ENCODE measurements at regions not wholly inside any gene's neighbourhood (a gene's known extent, or its start where the extent isn't known, plus 50 kb on each side); places are given as distances from the start of the nearest gene placed in this dataset.
"Not testable (repeated sequence)": the region's sequence is repeated elsewhere in the genome, so short reads cannot be mapped to it uniquely, and the experiment has no call there.

DNA sequence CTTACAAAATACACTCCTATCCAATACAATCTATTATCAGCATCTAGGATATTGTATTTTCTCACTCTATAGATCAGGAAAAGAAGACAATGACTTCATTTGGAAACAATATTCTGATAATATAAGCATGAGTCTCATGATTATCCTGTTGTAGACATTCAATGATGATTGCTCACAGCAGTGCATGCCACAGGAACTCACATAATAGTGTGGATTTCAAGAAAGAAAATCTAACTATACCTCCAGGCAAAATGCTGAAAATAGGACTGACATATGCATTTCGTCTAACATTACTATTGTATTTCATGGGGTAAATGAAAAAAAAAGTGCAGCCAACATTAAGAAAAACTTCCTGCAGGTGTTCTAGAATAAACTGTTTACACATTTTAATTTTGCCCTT, 122.6 kb downstream of the POSTN start:
- no peaks in the 10 kb centered on the region for H3K9me2 ChIP-seq (replicated peaks; ENCODE audit: low read length)
- H3K79me2 ChIP-seq (ENCODE audit: low read length), result no peaks in the 10 kb centered on the region
- no peaks in the 10 kb centered on the region for H3K27me3 ChIP-seq (ENCODE audit: low read length)
- no peak overlapping the region for H3K9ac ChIP-seq (ENCODE audit: low read length)
- no peak for DNase-seq
- H3K36me3 ChIP-seq (ENCODE audit: low read depth, low read length), result no peaks in the 10 kb centered on the region
- TF ChIP-seq EZH2phosphoT487 (IDR thresholded peaks at IDR 0.05; ENCODE audit: borderline replicate concordance, low read length) (no peak), EZH2 (IDR thresholded peaks at IDR 0.05; ENCODE audit: low read length, unreplicated experiment) (no peak), CTCF (conservative IDR thresholded peaks at IDR 0.05; ENCODE audit: low read depth, low read length) (no peak)
- POLR2A ChIA-PET (ENCODE audit: unreplicated experiment), result no interaction called here
- H3K27ac ChIP-seq (ENCODE audit: low read length), result no peak overlapping the region
- no peaks in the 10 kb centered on the region for H4K20me1 ChIP-seq (ENCODE audit: low read length)
- intact Hi-C loops (cut with micrococcal nuclease), result no loop called here
- CTCF ChIA-PET, result no interaction called here
- H3K9me3 ChIP-seq (ENCODE audit: low read length), result no peaks in the 10 kb centered on the region
- no peak overlapping the region for H3K4me2 ChIP-seq (ENCODE audit: low read length)
- no peak for ATAC-seq
- no peaks in the 10 kb centered on the region for H3K4me1 ChIP-seq (ENCODE audit: insufficient read depth, low read length)
- no peaks in the 10 kb centered on the region for H3F3A ChIP-seq (ENCODE audit: low read length, unreplicated experiment)
- BruUV-seq (replicated peaks), result no TSS peak
- H3K4me3 ChIP-seq (ENCODE audit: low read length), result no peak overlapping the region
- H2AFZ ChIP-seq (ENCODE audit: low read length), result no peak overlapping the region

DNA sequence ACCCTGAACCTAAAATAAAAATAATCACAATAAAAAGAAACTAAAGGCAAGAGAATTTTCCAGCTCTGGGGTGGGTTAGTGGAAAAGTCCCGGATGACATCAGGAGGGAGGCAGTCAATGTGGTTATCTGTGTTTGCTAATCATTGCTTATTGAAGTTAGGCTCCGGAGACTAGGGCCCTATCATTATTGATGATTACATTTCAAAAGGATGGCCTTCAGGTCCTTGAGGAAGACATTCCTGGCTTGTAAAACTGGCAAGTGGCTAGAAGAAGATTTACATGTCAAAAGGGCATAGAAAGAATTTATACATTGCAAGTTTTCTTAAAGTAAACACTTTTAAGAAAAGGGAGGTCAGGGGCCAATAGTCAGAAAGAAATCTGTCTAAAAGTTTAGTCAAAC, 123.4 kb downstream of the POSTN start:
- CTCF ChIA-PET, result no interaction called here
- Histone ChIP-seq H3K9me3 (ENCODE audit: low read length) (no peaks in the 10 kb centered on the region), H3F3A (ENCODE audit: low read length, unreplicated experiment) (no peaks in the 10 kb centered on the region), H2AFZ (ENCODE audit: low read length) (no peak overlapping the region), H4K20me1 (ENCODE audit: low read length) (no peaks in the 10 kb centered on the region), H3K36me3 (ENCODE audit: low read depth, low read length) (no peaks in the 10 kb centered on the region), H3K9me2 (replicated peaks; ENCODE audit: low read length) (no peaks in the 10 kb centered on the region), H3K4me2 (ENCODE audit: low read length) (no peak overlapping the region), H3K27ac (ENCODE audit: low read length) (no peak overlapping the region), H3K79me2 (ENCODE audit: low read length) (no peaks in the 10 kb centered on the region), H3K4me1 (ENCODE audit: insufficient read depth, low read length) (no peaks in the 10 kb centered on the region), H3K9ac (ENCODE audit: low read length) (no peak overlapping the region), H3K27me3 (ENCODE audit: low read length) (no peaks in the 10 kb centered on the region), H3K4me3 (ENCODE audit: low read length) (no peak overlapping the region)
- intact Hi-C loops (cut with micrococcal nuclease), result no loop called here
- BruUV-seq (replicated peaks), result no TSS peak
- POLR2A ChIA-PET (ENCODE audit: unreplicated experiment), result no interaction called here
- DNase-seq, result no peak
- TF ChIP-seq CTCF (conservative IDR thresholded peaks at IDR 0.05; ENCODE audit: low read depth, low read length), result no peak
- no peak for TF ChIP-seq EZH2 (IDR thresholded peaks at IDR 0.05; ENCODE audit: low read length, unreplicated experiment)
- TF ChIP-seq EZH2phosphoT487 (IDR thresholded peaks at IDR 0.05; ENCODE audit: borderline replicate concordance, low read length), result no peak
- no peak for ATAC-seq

- Histone ChIP-seq H3K9ac (ENCODE audit: low read length) (no peak overlapping the region), H3K4me3 (ENCODE audit: low read length) (no peak overlapping the region), H4K20me1 (ENCODE audit: low read length) (no peaks in the 10 kb centered on the region), H3K9me3 (ENCODE audit: low read length) (no peaks in the 10 kb centered on the region), H3K9me2 (replicated peaks; ENCODE audit: low read length) (no peaks in the 10 kb centered on the region), H3K4me2 (ENCODE audit: low read length) (no peak overlapping the region), H3F3A (ENCODE audit: low read length, unreplicated experiment) (no peaks in the 10 kb centered on the region), H3K36me3 (ENCODE audit: low read depth, low read length) (no peaks in the 10 kb centered on the region), H3K79me2 (ENCODE audit: low read length) (no peaks in the 10 kb centered on the region), H3K27ac (ENCODE audit: low read length) (no peak overlapping the region), H3K27me3 (ENCODE audit: low read length) (no peaks in the 10 kb centered on the region), H2AFZ (ENCODE audit: low read length) (no peak overlapping the region), H3K4me1 (ENCODE audit: insufficient read depth, low read length) (no peaks in the 10 kb centered on the region)
- no TSS peak for BruUV-seq (replicated peaks)
- intact Hi-C loops (cut with micrococcal nuclease), result no loop called here
- ChIA-PET POLR2A (ENCODE audit: unreplicated experiment) (no interaction called here), CTCF (no interaction called here)
- ATAC-seq (no peak), DNase-seq (no peak)
- no peak for TF ChIP-seq EZH2 (IDR thresholded peaks at IDR 0.05; ENCODE audit: low read length, unreplicated experiment)
- TF ChIP-seq CTCF (conservative IDR thresholded peaks at IDR 0.05; ENCODE audit: low read depth, low read length), result peak; percentile 45
- TF ChIP-seq EZH2phosphoT487 (IDR thresholded peaks at IDR 0.05; ENCODE audit: borderline replicate concordance, low read length), result no peak
Observed at GRCh38 chr13:37473035-37473434, 125.5 kb downstream of the POSTN start.

DNA sequence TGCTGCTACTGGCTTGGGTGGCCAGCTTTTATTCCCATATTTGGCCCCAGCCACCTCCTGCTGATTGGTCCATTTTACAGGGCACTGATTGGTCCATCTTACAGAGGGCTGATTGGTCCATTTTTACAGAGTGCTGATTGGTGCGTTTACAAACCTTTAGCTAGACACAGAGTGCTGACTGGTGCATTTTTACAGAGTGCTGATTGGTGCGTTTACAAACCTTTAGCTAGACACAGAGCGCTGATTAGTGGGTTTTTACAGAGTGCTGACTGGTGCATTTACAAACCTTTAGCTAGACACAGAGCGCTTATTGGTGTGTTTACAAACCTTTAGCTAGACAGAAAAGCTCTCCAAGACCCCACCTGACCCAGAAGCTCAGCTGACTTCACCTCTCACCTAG, 126.3 kb downstream of the POSTN start:
- H3K4me1 ChIP-seq (ENCODE audit: insufficient read depth, low read length); H3K9ac ChIP-seq (ENCODE audit: low read length); BruUV-seq (replicated peaks); H3K27ac ChIP-seq (ENCODE audit: low read length); H3F3A ChIP-seq (ENCODE audit: low read length, unreplicated experiment); H4K20me1 ChIP-seq (ENCODE audit: low read length); H3K9me3 ChIP-seq (ENCODE audit: low read length); H3K4me3 ChIP-seq (ENCODE audit: low read length); intact Hi-C loops (cut with micrococcal nuclease); H2AFZ ChIP-seq (ENCODE audit: low read length); H3K36me3 ChIP-seq (ENCODE audit: low read depth, low read length); H3K79me2 ChIP-seq (ENCODE audit: low read length); H3K27me3 ChIP-seq (ENCODE audit: low read length); H3K4me2 ChIP-seq (ENCODE audit: low read length); CTCF ChIA-PET; POLR2A ChIA-PET (ENCODE audit: unreplicated experiment); DNase-seq; ATAC-seq; H3K9me2 ChIP-seq (replicated peaks; ENCODE audit: low read length): not testable (repeated sequence)
